Heart right ventricle (tissue), 16 donors: ENCODE measurements at regions not wholly inside any gene's neighbourhood (a gene's known extent, or its start where the extent isn't known, plus 50 kb on each side); places are given as distances from the start of the nearest gene placed in this dataset.

Source experiments
- ATAC-seq, 8 donors: fragments of 200-7000 bp; cut with Tn5 transposase; one replicate each; pipeline ENCODE4 v1.9.1; 2020; ENCODE audit warnings: mild to moderate bottlenecking in 8 of 8, moderate library complexity in 8 of 8, moderate number of reproducible peaks in 1 of 8
- DNase-seq, 2 donors: peaks; one replicate each; pipeline ENCODE4 v3.0.0-alpha.2; 2020
- H3K27ac ChIP-seq, 10 donors: fragments of 200-600 bp; sonication (generic) in 2 of 10; one replicate each; pipeline versions ENCODE4 v1.5.0 to v1.8.0; 2020 to 2022; ENCODE audit warnings: mild to moderate bottlenecking in 3 of 10
- H3K27me3 ChIP-seq, 7 donors: fragments of 200-600 bp; one replicate each; pipeline ENCODE4 v1.8.0; 2021 to 2022; ENCODE audit warnings: mild to moderate bottlenecking in 2 of 7
- H3K36me3 ChIP-seq, 9 donors: fragments of 200-600 bp; sonication (generic) in 1 of 9; one replicate each; pipeline versions ENCODE4 v1.5.0 to v1.8.0; 2020 to 2022; ENCODE audit warnings: mild to moderate bottlenecking in 2 of 9
- H3K4me1 ChIP-seq, 9 donors: fragments of 200-600 bp; sonication (generic) in 1 of 9; one replicate each; pipeline versions ENCODE4 v1.5.0 to v1.8.0; 2020 to 2022; ENCODE audit warnings: mild to moderate bottlenecking in 4 of 9
- H3K4me3 ChIP-seq, 10 donors: fragments of 200-600 bp; sonication (generic) in 2 of 10; one replicate each; pipeline versions ENCODE4 v1.5.0 to v1.8.0; 2020 to 2022; ENCODE audit warnings: mild to moderate bottlenecking in 7 of 10, moderate library complexity in 2 of 10
- H3K9me3 ChIP-seq, 11 donors: fragments of 200-600 bp in 10 of 11; sonication (generic) in 2 of 11; one replicate each; pipeline versions ENCODE4 v1.5.0 to v1.8.0; 2013 to 2022; ENCODE audit warnings: mild to moderate bottlenecking in 2 of 11, control low read depth in 1 of 11, moderate library complexity in 1 of 11
- CTCF ChIP-seq, 9 donors: fragments of 200-600 bp; sonication (generic) in 2 of 9; IDR thresholded peaks; one replicate each; pipeline versions ENCODE4 v1.5.0 to v1.8.0; 2021 to 2022; ENCODE audit warnings: antibody characterized with exemption in 9 of 9, mild to moderate bottlenecking in 5 of 9, moderate library complexity in 1 of 9
- WGBS, 2 donors: extraction: QIAGEN DNeasy Blood & Tissue Kit; methylation state at CpG; one replicate each; pipeline ENCODE4 v1.1.7; 2013; ENCODE audit warnings: inconsistent platforms in 1 of 2; 5-methylcytosine and 5-hydroxymethylcytosine counted together
- intact Hi-C, 10 donors: fragments of 100-400 bp; cut with DNase I; formaldehyde crosslinking; loops; one replicate each; pipeline versions ENCODE4 v1.11.1 to v1.14.2; 2022
- donor health status: Arrhythmogenic right ventricular cardiomyopathy.
- donor health status: ischemic (EF 13 %, LVEDD 7.1; RV severe dilation, severe dysfunction).
- donor health status: healthy with polysubstance abuse.
- donor health status: DM: no; HTN: yes; CAD: no.
- donor health status: DM: no; HTN: no; CAD: no.
- donor health status: ischemic (EF 25% LVEDD 6.9; RV normal size, moderate dysfunction).
- donor health status: ischemic (EF 25% LVEDD 5.7; RV mildly dilated, moderate dysfunction).
- donor health status: healthy.
- donor health status: DM: yes; HTN: yes; CAD: no.
- donor health status: Ischemic cardiomyopathy.
- donor health status: ischemic (EF 35%, LVEDD 5.7; RV mildly dilated, moderate dysfunction).
- donor health status: nonischemic (EF 11% LVEDD 7.7; RV severe dilation, severe dysfunction).
- donor health status: DM: yes; HTN: yes; CAD: no.
- donor health status: PGD.
- donor health status: ischemic (EF 29% LVEDD 5.4; RV normal size, mild dysfunction).
- donor health status: nonischemic (EF 23%, LVEDD 6.1; RV moderate dilation, normal function).

- WGBS, 2 donors: 70 to 74% methylated on average over 3 of the region's 3 CpGs
- H3K4me1 ChIP-seq: no peaks in the 10 kb centered on the region
- DNase-seq (no peak), ATAC-seq (no peak)
- no peaks in the 10 kb centered on the region for H3K9me3 ChIP-seq
- no peak overlapping the region for H3K27ac ChIP-seq
- no peaks in the 10 kb centered on the region for H3K36me3 ChIP-seq
- no peak overlapping the region for H3K4me3 ChIP-seq
- H3K27me3 ChIP-seq: peaks cover 0 to 7% (median 0%) of the 10 kb centered on the region in 7 donors
- no peak for TF ChIP-seq CTCF (IDR thresholded peaks at IDR 0.05)
- intact Hi-C loops: no loop called here
These were observed 101.1 kb upstream of the LHCGR start for GRCh38 chr2:48856657-48857056.

DNA sequence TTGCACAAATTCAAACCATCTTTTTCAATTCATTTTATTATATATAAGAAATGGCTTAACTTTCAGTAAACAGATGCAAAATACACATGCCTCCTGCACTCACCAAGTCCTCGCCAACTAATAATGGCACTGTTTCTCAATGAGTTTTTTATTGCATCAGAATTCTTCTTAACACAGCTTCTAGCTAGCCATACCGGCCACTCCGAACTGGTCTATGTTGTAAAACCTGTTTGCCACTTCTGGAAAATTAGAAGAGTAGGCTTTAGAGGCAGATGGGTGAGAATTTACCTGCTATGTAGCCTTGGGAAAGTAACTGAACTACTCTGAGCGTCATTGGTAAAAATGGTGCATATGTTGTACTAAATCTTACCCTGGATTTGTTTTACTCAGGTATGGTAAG lies 100.6 kb upstream of the LHCGR start:
- WGBS, 2 donors: 93 to 97% methylated on average over 4 of the region's 4 CpGs
- DNase-seq: no peak
- intact Hi-C loops: no loop called here

DNA sequence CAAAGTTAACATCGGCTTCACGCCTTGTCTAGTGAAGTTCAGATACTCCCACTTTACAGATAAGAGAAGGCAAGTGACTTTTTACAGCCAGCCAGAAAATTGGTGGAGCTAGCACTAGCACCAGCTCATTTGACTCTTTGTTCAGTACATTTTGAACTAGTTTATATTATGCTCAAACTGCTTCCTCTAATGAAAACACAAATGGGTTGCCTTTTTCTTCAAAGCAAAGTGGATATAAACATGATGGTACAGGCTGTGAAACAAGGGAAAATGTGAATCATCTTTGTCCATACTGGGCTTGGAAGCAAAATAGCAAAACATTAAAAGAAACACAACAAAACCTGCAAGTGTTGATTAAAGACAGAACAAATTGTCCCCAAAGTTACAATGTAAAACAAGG lies 99.6 kb upstream of the LHCGR start:
- Histone ChIP-seq H3K9me3 (no peaks in the 10 kb centered on the region), H3K36me3 (no peaks in the 10 kb centered on the region), H3K27ac (no peak overlapping the region), H3K4me3 (no peak overlapping the region), H3K4me1 (no peaks in the 10 kb centered on the region), H3K27me3 (peaks cover 0 to 7% (median 0%) of the 10 kb centered on the region in 7 donors)
- 62 to 63% methylated on average over 2 of the region's 2 CpGs for WGBS, 2 donors
- no peak for TF ChIP-seq CTCF (IDR thresholded peaks at IDR 0.05)
- intact Hi-C loops: no loop called here
- no peak for DNase-seq
- ATAC-seq: peak in 1 of 8 donors; percentile 12

More for the DNA sequence above, 100.6 kb upstream of the LHCGR start:
- no peaks in the 10 kb centered on the region for H3K36me3 ChIP-seq
- H3K4me1 ChIP-seq: no peaks in the 10 kb centered on the region
- H3K27me3 ChIP-seq: peaks cover 0 to 7% (median 0%) of the 10 kb centered on the region in 7 donors
- no peak overlapping the region for H3K4me3 ChIP-seq
- no peak for TF ChIP-seq CTCF (IDR thresholded peaks at IDR 0.05)
- H3K9me3 ChIP-seq: no peaks in the 10 kb centered on the region
- H3K27ac ChIP-seq: no peak overlapping the region
- no peak for ATAC-seq

- Histone ChIP-seq H3K4me1 (no peaks in the 10 kb centered on the region), H3K36me3 (no peaks in the 10 kb centered on the region), H3K4me3 (no peak overlapping the region), H3K27me3 (peaks cover 0 to 7% (median 0%) of the 10 kb centered on the region in 7 donors), H3K9me3 (no peaks in the 10 kb centered on the region), H3K27ac (no peak overlapping the region)
- intact Hi-C loops: no loop called here
- TF ChIP-seq CTCF (IDR thresholded peaks at IDR 0.05): no peak
- WGBS, 2 donors: 80 to 86% methylated on average over 1 of the region's 1 CpG
- ATAC-seq (no peak), DNase-seq (no peak)
These were observed 99.2 kb upstream of the LHCGR start for GRCh38 chr2:48854681-48855080.
